GM18517 (cell line): ENCODE measurements at regions not wholly inside any gene's neighbourhood (a gene's known extent, or its start where the extent isn't known, plus 50 kb on each side); places are given as distances from the start of the nearest gene placed in this dataset.

Experiments used
- ATAC-seq: cut with Tn5 transposase; IDR thresholded peaks from one replicate; pipeline ENCODE4 v1.9.1; 2021; ENCODE audit warnings: mild to moderate bottlenecking, moderate library complexity; ENCODE audit not compliant: unreplicated experiment

DNA sequence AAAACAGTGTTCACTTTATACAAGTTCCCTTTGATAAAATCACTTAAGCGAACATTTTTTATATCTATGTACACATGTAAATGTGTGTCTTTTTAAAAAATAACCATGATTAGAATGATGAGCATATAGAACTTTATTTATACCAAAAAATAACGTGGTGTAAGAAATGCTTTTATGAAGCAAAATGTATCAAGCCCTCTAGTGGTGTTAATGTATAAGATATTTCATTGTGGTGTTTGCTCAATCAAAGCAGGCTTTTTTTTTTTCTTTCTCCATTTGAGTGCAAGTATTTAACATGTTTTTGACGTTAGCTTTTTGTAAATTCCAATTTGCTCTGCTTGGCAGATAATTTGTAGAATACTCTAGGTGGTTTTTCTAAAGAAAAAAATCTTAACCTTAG, 2092.4 kb upstream of the TENM3 start:
- no peak for ATAC-seq

- no peak for ATAC-seq
Measured at GRCh38 chr4:180152831-180153230, 2090.4 kb upstream of the TENM3 start.

GRCh38 chr4:180153587-180153986, 2089.6 kb upstream of the TENM3 start:
- no peak for ATAC-seq

DNA sequence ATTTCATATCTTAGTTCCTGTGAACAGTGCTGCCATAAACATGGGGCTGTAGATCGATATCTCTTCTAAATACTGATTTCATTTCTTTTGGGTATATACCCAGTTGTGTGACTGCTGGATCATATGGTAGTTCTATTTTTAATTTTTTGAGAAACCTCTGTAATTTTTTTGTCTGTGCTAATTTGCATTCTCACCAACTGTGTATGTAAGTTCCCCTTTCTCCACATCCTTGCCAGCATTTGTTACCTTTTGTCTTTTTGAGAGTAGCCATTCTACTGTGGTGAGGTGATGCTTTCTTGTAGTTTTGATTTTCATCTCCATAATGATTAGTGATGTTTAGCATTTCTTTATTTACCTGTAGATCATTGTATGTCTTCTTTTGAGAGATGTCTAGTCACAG, 2086.5 kb upstream of the TENM3 start:
- ATAC-seq = no peak

GRCh38 chr4:180160195-180160983, 2082.8 kb upstream of the TENM3 start:
- no peak for ATAC-seq

- ATAC-seq = no peak
Measured at GRCh38 chr4:180164799-180165198, 2078.4 kb upstream of the TENM3 start.

- no peak for ATAC-seq
Measured at GRCh38 chr4:180169394-180169793, 2073.8 kb upstream of the TENM3 start.

DNA sequence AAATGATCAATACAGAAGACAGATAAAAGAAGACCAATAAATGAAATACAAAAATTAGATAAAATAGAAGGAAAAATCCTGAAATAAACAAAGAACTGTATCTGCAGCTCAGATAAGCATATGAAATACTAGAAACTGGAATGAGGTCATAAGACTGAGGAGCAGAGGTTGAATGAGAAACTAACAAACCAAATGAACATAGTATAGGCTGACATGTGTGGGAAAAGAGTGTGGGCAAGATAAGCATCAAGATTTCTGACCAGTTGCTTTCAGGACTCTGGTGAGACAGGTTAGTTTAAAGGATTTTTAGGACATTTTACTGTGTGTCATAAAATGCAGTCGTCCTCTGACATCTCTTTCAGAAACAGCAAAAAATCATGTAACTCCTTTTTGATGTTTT, 2073.2 kb upstream of the TENM3 start:
- ATAC-seq = no peak

- ATAC-seq = no peak
Measured at GRCh38 chr4:180179146-180179545, 2064.1 kb upstream of the TENM3 start.

DNA sequence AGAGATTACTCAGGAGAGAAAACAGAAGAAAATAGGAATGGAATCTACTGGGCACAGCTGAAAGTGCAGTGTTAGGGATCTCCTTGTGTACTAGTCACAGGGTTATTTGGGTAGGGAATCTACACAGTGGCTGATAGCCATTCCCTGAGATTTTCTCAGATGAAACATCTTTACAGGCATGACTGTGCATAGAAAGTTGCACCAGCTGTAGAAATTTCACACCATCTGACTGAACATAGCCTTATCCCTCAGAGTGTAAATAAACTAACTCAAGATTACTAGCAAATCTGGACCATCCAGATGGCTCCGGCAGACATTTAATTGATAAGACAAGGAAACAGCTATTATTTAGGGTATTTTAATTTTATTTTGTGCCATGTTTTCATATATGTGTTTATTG, 2053.5 kb upstream of the TENM3 start:
- no peak for ATAC-seq

DNA sequence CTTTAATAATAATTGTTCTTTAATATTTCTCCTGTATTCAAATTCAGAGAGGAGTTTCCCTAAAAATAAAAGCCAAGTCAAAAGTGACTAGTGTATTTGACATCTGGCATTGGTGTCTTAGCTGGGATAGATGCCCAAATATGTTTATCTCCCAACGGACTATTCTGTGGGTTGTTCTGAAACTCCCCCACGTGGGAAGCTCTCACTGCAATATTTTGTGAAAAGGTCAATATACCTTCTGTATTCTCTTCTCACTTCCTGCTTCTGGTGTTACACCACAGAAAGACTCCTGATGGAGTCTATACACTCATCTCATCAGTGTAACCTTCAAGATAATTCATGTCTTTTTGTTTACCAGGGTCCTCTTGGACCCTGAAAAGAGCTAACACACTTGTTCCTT, 2052.8 kb upstream of the TENM3 start:
- no peak for ATAC-seq

DNA sequence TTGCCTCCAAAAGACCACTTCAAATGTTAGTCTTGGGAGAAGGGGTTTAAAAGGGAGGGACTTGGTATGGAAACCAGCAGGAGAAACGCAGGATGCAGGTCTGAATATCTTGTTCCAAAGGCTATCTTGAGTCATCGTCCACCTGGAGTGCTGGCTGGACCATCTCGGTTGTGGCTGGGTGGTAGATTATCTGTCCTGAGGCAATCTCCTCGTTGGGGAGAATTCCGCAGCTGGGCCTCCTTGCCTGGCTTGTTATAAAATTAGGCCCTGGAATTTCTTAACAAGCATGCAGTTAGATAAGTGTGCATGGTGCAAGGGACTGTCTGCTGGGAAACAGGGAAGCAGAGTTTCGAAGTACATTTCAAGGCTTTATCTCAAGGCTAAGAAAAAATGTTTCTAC, 2045.7 kb upstream of the TENM3 start:
- no peak for ATAC-seq

- no peak for ATAC-seq
Measured at GRCh38 chr4:180203349-180203748, 2039.9 kb upstream of the TENM3 start.

DNA sequence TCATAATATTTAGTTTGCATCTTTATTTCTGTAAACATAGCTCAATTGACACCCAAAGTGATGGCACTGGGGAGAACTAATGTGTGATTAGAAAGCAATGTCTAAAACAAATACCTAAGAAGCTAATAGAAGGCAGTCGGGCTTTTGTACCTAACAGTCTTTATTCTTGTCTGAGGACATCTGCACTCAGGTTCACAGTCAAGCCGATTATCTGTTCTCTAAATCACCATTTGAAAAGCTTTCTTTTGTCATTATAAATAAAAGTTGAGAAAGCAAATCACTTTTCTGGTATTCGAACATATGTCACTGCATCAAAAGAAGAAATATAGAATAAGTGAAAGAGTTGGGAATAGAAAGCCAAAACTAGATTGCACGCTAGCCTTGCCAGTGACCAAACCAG, 2037.9 kb upstream of the TENM3 start:
- no peak for ATAC-seq

DNA sequence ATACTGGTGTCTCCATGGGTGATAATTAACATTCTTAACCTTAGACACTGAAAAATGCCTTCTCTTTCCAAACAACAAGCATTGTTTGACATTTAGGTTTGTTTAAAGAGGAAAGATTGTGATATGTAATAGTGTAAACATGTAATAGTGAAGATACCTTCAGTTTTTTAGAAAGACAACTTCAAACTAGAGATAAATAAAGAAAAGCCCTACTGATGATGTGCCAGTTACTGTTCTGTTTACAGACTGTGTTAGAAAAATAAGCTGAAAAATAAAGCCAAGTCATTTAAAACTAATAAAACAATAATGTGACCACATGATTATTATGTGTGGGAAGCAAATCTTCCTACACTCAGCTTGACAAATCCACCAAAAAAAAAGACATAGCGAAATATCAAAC, 2035.3 kb upstream of the TENM3 start:
- no peak for ATAC-seq

- ATAC-seq = no peak
Measured at GRCh38 chr4:180217070-180217469, 2026.1 kb upstream of the TENM3 start.

DNA sequence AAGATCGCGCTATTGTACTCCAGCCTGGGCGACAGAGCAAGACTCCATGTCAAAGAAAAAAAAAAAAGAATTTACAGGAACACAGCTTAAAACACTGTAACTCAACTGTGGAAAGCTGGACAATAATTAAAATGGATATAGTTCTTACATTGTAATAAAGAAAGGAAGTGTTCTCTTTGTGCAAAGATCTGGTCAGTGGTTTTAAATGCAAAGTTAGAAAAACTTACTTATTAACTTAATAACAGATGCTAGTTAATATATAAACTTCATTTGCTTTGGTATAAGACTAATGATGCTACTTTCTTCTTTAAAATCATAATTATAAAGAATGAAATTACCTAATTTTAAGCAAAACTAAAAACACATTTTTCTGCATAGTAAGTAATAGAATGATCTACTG, 2024.1 kb upstream of the TENM3 start:
- ATAC-seq = no peak

GRCh38 chr4:180225977-180226376, 2017.2 kb upstream of the TENM3 start:
- no peak for ATAC-seq

DNA sequence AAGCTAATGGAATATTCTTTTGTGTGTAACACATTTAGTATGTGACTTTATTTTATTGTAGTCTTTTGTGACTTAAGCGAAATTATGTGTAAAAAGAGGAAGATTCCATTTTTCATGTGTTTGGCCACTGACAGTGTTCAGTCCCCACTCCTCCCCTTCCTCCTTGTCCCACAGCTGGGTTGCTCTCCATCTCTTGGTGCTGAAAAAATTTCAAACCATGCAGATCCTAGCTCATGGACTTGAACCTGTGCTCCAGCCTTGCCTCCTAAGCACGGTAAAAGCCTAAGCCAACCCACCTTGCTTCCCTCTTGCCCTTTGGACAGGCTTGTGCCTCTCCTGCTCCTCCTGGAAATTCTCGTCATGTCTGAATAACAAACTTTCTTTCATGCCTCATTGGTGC, 2008.5 kb upstream of the TENM3 start:
- ATAC-seq = no peak

DNA sequence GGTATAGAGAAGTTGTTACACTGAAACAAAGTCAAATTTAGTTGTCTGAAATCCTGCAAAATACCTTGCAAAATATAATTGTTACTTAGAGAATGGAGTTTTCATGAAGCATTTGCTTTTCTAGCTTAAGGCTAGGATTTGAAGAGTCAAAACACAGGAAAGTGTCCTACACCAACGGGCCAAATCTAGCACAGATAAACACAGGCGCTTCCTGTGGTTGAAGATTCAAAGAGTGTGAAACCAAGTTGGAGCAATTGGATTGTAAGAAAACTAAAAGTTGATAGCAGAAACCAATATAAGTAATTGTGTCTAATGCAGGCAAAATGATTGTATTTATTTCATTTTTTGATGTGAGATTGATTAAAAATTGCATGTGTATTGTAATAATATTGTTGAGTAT, 2002.5 kb upstream of the TENM3 start:
- no peak for ATAC-seq

- ATAC-seq = no peak
Measured at GRCh38 chr4:180253419-180253818, 1989.8 kb upstream of the TENM3 start.

DNA sequence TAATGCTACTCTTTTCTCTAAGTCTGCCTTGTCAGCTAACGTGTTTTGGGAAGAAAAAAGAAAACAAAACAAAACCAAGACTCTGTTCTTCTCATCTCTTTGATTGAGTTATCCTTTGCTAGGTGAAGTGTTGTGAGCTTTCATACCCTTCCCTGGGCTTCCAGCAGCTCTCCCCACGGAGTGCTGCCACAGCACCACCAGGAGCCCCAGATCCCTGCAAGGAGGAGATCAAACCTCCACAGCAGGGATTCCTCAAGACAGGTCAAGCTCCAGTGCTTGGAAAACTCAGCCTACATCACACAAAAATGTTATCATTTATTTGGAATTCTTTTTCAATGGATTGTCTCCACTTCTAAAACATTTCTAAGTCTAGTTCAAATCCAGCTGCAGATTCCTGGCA, 1981.9 kb upstream of the TENM3 start:
- ATAC-seq = no peak

DNA sequence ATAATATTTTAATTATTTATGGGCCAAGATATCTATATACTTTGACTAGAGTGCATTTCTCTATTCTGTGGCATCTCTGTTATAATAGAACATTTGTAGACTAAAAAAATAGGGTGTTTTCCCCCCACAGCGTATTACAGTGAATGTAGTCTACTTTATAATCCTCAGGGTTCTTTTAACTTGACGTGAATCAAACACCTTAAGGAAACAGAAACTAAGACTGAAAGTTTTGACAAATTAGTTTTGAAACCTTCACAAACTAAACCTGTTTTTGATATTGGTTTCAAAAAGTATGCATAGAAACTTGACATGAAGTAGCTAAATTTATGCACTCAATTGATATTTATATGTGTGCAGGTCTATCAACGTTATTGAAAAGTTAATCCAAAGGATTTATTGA, 1963.1 kb upstream of the TENM3 start:
- peak; percentile 57 for ATAC-seq
